ENCODE measurements at regions not wholly inside any gene's neighbourhood (a gene's known extent, or its start where the extent isn't known, plus 50 kb on each side); places are given as distances from the start of the nearest gene placed in this dataset.

GRCh38 chr5:61620699-61621182, 288.7 kb downstream of the ZSWIM6 start:
- TF ChIP-seq CTCF (IDR thresholded peaks at IDR 0.05; ENCODE audit: extremely low read depth, insufficient read depth, missing control alignments), result no peak
- DNase-seq (ENCODE audit: low spot score), result no peak
- in situ Hi-C loops (cut with MboI; ENCODE audit: low pct_unique_long_range_greater_than_20kb, low sequenced_read_pairs, unreplicated experiment), result no loop called here

- in situ Hi-C loops (cut with MboI; ENCODE audit: low pct_unique_long_range_greater_than_20kb, low sequenced_read_pairs, unreplicated experiment), result no loop called here
- DNase-seq (ENCODE audit: low spot score), result no peak
- no peak for TF ChIP-seq CTCF (IDR thresholded peaks at IDR 0.05; ENCODE audit: extremely low read depth, insufficient read depth, missing control alignments)
Measured at GRCh38 chr5:61621202-61621650, 289.2 kb downstream of the ZSWIM6 start.

GRCh38 chr5:61622156-61622555, 290.1 kb downstream of the ZSWIM6 start:
- TF ChIP-seq CTCF (IDR thresholded peaks at IDR 0.05; ENCODE audit: extremely low read depth, insufficient read depth, missing control alignments), result no peak
- in situ Hi-C loops (cut with MboI; ENCODE audit: low pct_unique_long_range_greater_than_20kb, low sequenced_read_pairs, unreplicated experiment), result no loop called here
- no peak for DNase-seq (ENCODE audit: low spot score)

- TF ChIP-seq CTCF (IDR thresholded peaks at IDR 0.05; ENCODE audit: extremely low read depth, insufficient read depth, missing control alignments), result no peak
- DNase-seq (ENCODE audit: low spot score), result no peak
- in situ Hi-C loops (cut with MboI; ENCODE audit: low pct_unique_long_range_greater_than_20kb, low sequenced_read_pairs, unreplicated experiment), result no loop called here
Measured at GRCh38 chr5:61623401-61624069, 291.5 kb downstream of the ZSWIM6 start.

GRCh38 chr5:61624553-61625136, 292.6 kb downstream of the ZSWIM6 start:
- no peak for TF ChIP-seq CTCF (IDR thresholded peaks at IDR 0.05; ENCODE audit: extremely low read depth, insufficient read depth, missing control alignments)
- in situ Hi-C loops (cut with MboI; ENCODE audit: low pct_unique_long_range_greater_than_20kb, low sequenced_read_pairs, unreplicated experiment), result no loop called here
- DNase-seq (ENCODE audit: low spot score), result no peak

- no peak for TF ChIP-seq CTCF (IDR thresholded peaks at IDR 0.05; ENCODE audit: extremely low read depth, insufficient read depth, missing control alignments)
- no peak for DNase-seq (ENCODE audit: low spot score)
- in situ Hi-C loops (cut with MboI; ENCODE audit: low pct_unique_long_range_greater_than_20kb, low sequenced_read_pairs, unreplicated experiment), result no loop called here
Measured at GRCh38 chr5:61625137-61625561, 293.1 kb downstream of the ZSWIM6 start.

All from GM13977 (cell line).